Fibroblast of skin of left biceps (primary cell): ENCODE measurements at regions not wholly inside any gene's neighbourhood (a gene's known extent, or its start where the extent isn't known, plus 50 kb on each side); places are given as distances from the start of the nearest gene placed in this dataset.
A peak's percentile ranks its signal among the peaks of the same experiment; 100 is the strongest.

Experiments used
- DNase-seq, 2 experiments: peaks; one replicate each; pipeline ENCODE4 v3.0.0-alpha.2; 2013; ENCODE audit warnings: low read depth in 2 of 2

DNA sequence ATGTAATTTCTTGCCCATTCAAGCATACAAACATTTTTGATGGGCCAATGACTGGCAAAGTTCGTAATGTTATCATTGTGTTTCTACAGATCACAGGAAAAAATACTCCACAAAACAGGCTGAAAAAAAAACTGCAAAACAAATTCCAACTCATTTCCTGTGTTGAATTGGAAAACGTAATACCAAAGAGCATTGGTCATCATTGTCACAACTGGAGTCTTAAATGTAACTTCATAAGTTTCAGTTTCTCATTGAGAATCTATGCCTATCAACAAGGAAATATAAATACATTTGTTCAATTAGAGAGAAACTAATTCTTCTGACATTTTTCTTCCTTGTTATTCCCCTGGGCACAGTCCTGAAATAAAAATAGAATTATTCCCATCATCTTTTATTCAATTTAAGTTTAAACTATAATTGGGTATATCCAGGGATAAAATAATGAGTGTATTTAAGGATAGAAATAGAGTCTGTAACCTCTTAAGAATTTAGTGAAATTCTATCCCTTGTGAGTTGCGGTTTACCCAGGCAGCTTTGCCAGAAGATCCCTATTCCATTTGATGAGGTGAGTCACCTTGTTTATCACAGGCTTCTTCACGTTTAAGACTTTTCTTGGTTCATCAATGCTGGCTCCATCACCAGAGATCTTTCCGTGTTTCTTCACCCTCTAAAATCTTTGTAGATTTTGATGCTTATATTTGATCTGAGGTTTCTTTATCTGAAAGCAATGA, 112.7 kb upstream of the ITGA1 start:
- DNase-seq, result peak; percentile 36 to 42

DNA sequence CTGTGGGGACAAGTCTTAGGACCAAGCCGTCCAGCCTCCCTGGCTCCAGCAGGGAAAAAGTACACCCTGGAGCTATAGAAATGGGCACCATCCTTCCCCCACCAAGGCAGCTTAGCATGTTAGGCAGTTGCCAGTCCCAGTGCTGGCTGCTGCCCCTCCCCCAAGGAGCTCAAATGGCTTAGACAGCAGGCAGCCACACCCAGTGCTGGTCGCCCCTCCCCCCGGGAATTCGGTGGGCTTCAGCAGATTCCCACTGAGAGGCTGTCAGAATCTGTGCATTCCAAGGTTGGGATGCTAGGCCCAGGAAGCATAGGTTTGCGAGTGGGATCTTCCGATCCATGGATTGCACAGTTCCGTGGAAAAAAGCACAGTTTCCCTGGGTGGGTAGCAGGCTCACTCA, 105.2 kb upstream of the ITGA1 start:
- no peak for DNase-seq

DNA sequence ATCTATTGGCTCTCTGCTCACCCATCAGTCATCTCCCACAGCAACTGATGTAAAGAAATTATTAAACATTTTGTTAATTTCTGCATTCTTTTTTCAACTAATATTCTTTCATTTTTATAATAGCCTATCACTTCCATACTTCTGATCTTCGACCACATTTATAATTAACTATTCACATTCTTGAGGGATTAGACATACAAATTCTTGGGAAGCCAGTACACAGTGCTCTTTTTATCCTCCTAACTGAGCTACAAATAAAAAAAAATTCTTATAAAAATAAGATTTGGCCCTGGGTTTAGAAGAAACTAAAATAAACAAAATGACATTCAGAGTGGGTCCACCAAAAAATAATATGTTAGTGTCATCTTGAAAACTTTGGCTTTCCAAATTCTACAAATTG, 103.7 kb upstream of the ITGA1 start:
- DNase-seq, result no peak

DNA sequence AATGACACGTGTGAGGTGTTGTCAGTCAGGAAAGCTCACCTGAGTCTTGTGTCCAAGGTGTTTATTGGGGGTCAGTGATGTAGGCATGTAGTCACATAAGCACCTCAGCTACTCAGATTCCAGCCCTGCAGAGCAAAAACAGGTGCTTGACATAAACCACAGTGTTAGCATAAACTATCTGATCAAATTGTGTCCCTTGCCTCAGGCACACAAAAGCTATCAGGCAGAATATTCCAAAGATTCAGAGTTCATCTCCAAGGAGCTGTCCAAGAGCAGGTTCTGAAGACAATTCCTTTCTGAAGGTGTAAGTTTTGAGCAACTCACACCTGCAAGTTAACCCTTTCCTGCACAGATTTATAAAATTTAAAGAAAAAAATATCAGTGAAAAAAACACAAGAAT, 102.2 kb upstream of the ITGA1 start:
- no peak for DNase-seq

DNA sequence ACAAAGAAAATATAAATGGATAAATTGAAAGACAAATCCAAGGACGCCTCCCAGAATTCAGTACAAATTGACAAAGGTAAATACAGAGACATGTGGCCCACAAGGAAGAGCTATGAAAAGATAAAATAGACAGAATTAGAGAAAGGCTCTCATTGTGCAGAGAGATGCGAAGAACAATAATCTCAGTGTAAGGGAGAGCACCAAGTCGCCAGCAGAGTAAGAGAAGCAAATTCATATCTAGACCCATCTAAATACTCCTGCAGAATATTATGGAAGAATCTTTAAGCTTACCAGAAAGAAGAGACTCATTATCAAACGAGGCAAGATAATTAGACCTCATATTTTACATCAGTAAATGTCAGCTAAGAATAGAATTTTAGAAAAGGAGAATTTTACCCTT, 101.7 kb upstream of the ITGA1 start:
- DNase-seq, result no peak

DNA sequence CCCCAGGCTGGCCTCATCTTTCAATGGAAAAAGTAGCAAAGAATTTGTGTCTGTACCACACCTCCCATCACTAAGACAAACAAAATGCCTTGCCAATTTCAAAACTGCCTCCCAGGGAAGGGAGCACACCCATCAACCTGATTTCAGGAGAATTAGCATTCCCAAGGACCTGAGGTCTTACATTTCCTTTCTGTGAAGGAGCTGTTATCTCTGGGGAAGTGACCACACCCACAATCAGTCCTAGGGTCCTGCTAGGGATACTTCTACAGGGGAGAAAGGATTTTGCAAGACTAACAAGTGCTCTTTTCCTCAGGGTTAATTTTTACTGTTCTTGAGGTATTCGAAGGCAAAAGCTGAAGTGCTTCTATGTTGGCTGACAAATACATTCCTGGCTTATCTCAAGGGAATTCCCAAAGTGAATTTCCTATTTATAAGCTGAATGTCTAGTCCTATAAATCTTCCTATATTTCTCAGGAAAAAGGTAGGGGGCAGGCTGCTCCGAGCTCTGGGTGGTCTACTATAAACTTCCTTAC, 97.4 kb upstream of the ITGA1 start:
- DNase-seq, result no peak

DNA sequence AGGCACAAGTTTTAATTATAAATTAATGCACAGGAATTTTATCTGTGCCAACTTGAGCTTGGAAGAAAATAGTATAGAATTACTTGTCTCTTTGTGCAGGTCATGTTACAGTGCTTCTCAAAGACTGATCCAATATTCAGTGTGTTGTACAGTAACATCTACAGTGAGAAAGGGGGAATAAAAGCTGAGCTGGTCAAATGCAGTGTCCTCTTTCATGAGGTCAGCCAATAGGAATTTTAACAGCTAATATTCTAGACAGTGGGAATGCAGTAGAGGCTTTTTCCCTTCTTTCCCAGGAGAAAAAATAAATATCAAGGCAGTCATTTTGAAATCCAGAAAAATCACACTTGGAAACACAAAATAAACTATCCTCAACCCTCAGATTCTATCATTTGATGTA, 95.7 kb upstream of the ITGA1 start:
- peak in 1 of 2 experiments; percentile 33 for DNase-seq

DNA sequence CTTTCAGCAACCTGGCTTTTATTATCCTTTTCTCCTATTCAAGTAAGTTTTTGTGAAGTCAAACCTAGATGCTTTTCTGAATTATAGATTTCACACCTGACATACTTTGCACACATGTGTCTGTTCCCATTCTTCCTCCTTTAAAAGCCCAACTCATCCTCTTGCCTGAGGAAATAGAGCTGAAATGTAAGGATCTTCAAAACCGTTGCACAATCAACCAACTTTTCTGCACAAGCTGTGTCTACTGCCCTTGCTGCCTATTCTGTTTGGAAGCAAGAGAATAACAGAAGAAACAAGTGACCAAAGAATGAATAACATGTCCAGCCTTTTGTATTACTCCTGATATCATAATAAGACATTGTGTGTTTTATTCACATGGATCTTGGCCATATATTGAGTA, 95.1 kb upstream of the ITGA1 start:
- no peak for DNase-seq

DNA sequence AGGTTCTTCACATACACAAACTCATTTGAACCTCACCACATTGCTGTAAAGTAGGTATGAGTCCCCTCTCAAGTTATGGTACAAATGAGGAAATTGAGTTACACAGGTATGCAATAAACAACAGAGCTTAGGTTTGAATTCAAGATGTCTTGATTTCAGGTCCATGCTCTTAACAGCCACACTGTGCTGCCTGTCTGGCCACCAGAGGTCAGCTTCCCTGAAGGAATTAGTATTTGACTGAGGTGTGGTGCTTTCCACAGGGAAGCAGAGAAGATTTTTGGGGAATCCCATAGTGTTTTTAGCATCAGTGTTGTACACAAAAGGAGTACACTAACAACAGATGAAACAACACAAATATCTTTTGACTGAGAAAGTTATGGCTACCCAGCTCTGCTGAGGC, 94.4 kb upstream of the ITGA1 start:
- DNase-seq, result no peak

DNA sequence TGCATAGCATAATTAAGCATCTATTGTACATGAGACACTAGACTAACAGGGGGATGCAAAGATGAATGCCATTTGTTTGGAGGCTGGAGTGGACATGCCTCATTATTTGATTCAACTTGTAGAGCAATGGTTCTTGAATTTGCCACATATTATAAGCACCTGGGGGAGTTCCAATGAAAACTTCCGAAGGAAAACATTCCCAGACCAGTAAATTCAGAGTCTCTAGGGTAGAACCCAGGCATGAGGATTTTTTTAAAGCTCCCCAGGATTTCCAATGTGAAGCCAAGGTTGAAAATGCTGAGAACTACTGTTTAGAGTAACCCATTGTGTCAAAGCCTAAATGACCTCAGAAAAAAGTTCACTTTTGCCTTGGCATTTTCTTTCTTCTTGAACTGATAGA, 93.9 kb upstream of the ITGA1 start:
- DNase-seq, result no peak

DNA sequence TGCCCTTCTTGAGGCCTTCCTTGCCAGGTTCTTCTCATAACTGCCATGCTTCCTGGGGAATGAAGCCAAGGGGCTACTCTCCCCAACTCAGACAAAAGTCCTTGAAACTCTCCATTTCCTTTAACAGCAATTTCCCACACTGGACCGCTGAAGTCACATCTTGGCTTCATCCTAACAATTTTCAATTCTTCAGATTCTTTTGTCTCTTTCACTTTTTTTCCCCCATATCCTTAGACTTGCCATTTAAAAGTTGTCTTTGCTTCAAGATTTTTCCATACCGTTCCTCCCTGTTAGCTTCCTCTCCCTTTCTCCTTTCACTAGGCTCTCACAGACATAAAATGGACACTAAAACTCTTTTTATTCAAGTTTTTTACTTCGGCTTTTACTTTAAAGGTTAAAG, 93.1 kb upstream of the ITGA1 start:
- no peak for DNase-seq

DNA sequence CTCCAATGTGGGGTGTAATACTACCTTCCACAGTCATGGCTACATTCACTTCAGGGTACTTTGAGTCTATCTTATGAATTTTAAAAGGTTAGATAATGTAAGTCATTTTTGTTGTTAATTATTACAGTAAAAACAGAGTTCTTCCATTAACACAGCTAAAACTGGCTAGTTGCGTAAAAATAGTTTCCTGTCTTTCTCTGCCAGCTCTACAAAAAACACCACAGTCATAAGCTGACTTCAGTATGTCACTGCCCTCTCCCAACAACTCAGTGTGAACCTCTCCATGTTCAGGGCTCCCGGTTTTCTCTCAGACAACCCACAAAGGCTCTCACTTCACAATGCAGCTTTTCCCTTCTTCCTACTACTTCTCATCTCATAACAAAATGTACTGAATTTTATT, 84.8 kb upstream of the ITGA1 start:
- DNase-seq, result no peak

DNA sequence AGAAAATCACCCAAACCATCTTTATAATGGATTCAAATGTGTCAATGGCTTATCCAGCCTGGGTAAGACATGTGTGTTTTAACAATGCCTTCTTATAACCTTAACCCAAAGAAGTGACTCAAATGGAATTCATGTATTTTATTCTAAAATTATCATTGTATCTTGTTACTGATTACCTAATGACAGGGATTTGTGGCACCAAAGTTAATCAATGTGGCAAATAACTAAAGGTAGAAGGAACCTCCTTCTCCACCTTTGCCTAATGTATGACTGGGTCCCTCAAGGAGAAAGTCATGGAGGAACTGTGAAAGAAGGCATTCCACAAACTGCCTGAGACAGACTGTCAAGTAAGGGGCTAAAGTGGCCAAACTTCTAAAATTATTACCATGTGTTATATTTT, 84.4 kb upstream of the ITGA1 start:
- no peak for DNase-seq

DNA sequence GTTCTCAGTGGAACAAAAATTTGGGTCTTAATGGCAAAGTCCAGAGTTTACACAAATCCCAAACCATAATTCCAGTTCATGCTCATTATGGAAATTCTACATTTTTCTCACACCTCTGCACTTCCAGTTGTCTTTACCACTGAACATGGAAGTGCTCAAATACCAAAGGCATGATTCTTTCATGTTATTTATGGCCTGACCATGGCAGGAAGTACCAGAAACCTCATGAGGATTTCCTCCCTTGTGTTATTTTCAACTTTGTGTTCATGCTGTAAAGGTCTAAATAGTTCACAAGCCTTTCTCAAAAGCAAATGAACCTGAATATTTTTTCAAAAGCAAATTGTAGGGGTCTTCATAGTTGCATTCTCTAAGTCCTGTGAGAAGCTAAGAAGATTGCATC, 82.0 kb upstream of the ITGA1 start:
- peak in 1 of 2 experiments; percentile 9 for DNase-seq

DNA sequence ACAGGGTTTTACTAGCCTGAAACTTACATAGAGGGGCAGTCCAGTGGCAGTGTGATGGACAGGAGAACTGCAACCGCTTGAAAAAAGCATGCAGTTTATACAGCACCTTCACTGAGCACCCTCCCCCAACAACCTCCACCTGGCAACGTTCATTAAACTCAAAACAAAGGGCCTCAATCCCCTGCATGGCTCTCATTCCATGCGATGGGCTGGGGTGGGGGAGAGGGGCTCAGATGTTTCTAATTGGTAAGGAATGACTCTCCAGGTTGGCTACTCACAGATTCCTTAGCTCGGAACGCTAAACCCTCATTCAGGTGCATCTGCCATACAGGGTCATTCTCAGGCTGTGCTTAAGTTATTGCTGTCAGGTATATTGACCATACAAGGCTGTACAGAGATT, 80.9 kb upstream of the ITGA1 start:
- no peak for DNase-seq

DNA sequence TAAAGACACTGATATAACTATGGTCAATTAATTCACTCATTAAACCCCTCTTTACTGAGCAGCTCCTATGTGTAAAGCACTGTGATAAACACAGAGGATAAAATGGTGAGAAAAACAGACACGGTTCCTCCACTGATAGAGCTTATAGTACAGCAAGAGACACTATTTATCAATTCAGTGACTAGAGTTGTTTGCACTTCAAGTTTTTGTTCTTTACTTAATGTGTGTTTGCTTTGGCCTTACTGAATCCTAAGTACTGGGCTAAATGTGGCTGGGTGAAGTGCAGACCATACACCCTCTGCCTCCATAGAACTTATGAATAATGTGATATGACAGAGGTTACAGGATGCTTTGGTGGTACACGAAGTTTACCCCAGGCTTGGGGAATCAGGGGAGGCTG, 80.1 kb upstream of the ITGA1 start:
- no peak for DNase-seq

DNA sequence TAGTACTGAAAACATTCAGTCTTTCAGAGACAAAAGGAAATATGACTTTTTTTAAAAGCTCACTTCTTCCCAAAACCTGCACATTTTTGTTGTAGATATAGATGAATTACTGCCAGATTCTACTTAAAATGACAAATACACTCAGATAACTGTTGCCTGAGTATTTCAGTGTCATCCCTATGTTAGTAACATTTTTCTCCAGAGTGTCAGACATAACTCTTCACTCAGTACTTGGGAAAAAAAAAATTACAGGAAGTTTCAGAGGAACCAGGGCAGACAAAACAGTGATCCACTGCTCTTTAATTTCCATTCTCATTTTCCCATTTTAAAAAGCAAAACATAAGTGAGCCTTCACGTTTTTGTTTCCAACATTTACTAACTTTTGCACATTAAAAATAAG, 79.3 kb upstream of the ITGA1 start:
- DNase-seq, result no peak

DNA sequence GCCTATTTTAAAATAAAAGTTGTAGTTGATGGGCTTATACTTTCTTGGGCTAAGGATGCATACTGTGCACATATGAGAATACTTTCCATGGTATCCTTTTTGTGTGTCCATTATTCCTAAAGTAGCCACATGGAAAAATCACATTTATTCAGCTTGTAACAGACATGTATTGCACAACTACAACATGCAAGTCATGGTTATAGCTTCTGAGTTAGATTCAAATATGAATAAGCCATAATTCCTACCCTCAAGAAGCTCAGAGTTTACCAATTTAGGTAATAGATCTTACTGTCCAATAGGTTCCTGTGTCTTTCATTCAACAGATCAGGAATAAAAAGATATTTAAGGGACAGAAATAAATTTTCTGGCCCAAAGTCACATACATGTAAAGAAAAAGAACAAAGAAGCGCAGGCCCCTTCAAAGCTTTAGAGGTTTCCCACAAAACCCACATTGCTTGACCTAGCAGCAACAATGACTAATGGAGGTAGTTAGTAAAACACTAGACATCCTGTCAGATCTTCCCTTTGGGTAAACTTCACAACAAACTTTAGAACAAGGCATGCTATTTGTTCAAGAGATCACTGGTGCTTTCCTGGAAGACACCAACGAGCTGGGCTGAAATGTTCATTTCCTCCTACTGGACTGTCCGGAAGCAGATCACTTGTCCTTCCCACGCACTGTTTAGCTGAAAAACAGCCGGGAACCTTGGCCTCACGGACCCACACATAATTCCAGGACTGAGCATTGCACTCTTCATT, 78.4 kb upstream of the ITGA1 start:
- no peak for DNase-seq

DNA sequence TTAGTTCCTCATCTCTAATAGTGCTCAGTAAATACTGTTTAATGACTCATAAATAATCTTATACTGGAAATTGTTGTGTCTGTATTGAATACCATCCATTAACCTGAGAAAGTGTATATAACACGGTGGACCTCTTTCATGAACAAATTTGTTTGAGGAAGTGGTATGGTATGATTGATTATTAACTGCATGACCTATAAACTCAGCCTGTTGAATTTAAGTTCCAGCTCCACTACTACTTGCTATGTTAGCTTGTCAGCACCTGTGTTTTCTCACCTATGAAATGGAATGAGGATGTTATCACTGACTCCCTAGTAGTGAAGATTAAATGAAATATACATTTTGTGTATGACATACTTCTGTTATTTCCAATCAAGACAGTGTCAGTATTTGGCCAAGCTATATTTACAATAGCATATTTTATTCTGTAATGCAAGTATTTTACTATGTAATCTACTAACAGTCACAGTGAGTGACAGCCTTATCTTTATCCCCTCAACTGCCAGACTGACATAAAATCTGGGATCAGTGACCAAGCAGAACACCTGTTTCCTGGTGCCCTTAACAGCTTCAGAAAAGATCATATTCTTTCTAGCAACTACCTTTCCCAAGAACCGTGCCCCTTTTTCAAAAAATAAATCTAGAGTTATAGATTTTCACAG, 77.3 kb upstream of the ITGA1 start:
- no peak for DNase-seq

DNA sequence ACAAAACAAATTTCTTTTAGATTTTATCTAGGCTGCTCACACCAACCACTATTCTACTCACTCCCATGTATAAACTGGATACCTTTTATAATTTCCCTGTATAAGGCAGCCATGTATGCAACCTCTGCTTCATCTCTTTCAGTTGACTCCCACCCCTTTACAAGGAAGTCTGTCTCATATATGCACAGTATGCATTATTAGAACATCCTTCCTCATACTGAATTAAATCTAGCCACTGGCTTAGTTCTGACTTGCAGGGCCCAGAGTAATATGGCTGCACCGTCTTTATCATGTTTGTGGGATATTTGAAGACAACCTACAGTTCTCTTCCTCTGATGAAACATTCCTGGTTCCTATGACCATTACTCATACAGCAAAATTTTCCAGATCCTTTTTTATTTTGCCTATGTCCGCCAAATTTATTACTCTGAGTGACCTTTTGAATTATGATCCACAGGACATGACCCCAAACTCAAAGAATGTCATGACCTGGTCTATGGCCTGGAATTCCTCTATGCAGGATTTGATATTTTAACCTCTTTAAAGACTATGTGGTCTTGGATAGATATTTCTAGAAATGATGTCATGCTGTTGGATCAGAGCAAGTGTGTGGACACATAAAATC, 76.6 kb upstream of the ITGA1 start:
- DNase-seq, result no peak

DNA sequence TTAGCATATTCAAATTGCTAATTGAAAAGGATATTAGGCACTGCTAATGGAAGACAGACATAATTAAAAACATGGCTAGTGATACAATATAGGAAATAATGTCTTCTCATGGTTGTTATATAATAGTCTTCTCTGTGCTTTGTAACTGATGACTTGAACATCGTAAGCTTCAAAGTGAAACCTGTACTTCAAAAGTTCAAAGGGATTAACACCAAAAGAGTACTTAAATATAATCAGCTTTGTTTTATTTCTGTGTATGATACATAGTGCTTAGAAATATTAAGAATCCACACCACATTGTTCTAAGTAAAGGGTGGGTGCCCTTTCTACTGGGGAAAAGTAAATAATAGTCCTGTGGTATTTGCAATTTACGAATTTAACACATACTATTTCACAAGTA, 75.4 kb upstream of the ITGA1 start:
- no peak for DNase-seq

DNA sequence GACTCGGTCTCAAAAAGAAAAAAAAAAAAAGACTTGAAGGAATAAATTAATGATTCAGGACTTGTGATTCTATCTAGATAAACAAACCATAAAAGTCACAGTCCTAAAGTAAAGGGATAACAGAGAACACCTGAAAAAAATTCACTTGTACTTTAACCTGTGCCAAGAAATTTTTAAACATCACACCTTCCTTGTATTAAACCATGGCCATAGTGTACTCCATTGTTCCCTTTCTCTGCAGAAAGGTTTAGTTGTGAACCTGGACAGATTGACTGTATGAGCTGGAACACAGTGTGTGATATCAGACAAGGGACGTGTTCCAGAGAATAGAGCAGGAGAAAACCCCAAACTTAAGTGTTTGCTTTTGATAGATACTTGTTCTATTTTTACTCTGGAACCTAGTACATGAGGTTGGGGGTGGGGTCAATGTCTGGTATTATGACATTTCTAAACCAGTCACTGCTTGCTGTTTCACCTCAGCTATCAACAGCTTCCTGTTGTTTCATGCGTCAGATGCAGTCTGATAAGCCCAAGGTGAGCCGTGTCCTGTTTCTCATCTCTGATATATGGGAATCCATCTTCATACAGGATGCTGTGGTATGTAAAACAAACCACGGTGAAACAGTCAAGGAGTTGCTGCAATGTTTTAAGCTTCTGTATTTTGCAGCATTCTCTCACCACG, 62.5 kb upstream of the ITGA1 start:
- DNase-seq, result no peak
